Left lung (tissue), 4 donors: ENCODE measurements at regions not wholly inside any gene's neighbourhood (a gene's known extent, or its start where the extent isn't known, plus 50 kb on each side); places are given as distances from the start of the nearest gene placed in this dataset.

ENCODE experiments used
- ATAC-seq: fragments of 200-7000 bp; cut with Tn5 transposase; one replicate; pipeline ENCODE4 v1.9.1; 2020; ENCODE audit warnings: moderate library complexity
- DNase-seq, 4 donors: peaks; one replicate each; pipeline ENCODE4 v3.0.0-alpha.2; 2013 to 2020
- H3K27ac ChIP-seq, 2 donors: fragments of 200-600 bp; sonication (generic) in 1 of 2; one replicate each; pipeline versions ENCODE4 v1.5.0 to v1.8.0; 2020 to 2021
- H3K27me3 ChIP-seq, 2 donors: fragments of 200-600 bp; sonication (generic) in 1 of 2; one replicate each; pipeline versions ENCODE4 v1.5.0 to v1.8.0; 2020 to 2021
- H3K36me3 ChIP-seq, 2 donors: fragments of 200-600 bp; sonication (generic) in 1 of 2; one replicate each; pipeline versions ENCODE4 v1.5.0 to v1.8.0; 2020 to 2021
- H3K4me1 ChIP-seq, 2 donors: fragments of 200-600 bp; one replicate each; pipeline ENCODE4 v1.8.0; 2021
- H3K4me3 ChIP-seq, 2 donors: fragments of 200-600 bp; sonication (generic) in 1 of 2; one replicate each; pipeline versions ENCODE4 v1.5.0 to v1.8.0; 2020 to 2021; ENCODE audit warnings: mild to moderate bottlenecking in 1 of 2
- H3K9me3 ChIP-seq, 2 donors: fragments of 200-600 bp; sonication (generic) in 1 of 2; one replicate each; pipeline versions ENCODE4 v1.5.0 to v1.8.0; 2020 to 2021
- intact Hi-C, 2 donors: fragments of 100-400 bp; cut with DNase I; formaldehyde crosslinking; loops; one replicate each; pipeline versions ENCODE4 v1.11.2 to v1.14.2; 2022
- TF ChIP-seq, protein P1 (sequence below), 2 donors: fragments of 200-600 bp; sonication (generic) in 1 of 2; IDR thresholded peaks; one replicate each; pipeline versions ENCODE4 v1.5.0 to v1.8.0; 2021; ENCODE audit warnings: antibody characterized with exemption in 2 of 2
- donor health status: DM: no; HTN: yes; CAD: no.
- donor health status: DM: no; HTN: no; CAD: no.

DNA sequence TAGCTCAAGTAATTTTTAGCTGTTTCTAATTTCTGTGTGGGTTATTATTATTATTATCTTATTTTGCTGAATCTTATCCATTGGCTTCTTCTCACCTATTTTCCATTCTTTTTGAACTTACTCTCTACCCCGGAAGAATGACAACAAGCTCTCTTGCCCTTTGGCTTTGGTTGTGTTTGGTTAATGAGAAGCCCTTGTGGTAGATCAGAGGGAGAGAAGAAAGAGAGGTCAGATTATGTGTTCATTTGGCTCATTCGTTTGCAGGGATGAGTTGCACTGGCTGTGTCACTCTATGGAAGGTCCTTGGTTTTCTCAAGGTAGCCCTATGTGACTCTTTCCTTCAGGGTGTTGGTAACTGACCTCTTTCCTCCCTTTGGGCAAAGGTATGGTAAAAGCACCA, 391.9 kb downstream of the LMO4 start:
- TF ChIP-seq, protein P1, sequence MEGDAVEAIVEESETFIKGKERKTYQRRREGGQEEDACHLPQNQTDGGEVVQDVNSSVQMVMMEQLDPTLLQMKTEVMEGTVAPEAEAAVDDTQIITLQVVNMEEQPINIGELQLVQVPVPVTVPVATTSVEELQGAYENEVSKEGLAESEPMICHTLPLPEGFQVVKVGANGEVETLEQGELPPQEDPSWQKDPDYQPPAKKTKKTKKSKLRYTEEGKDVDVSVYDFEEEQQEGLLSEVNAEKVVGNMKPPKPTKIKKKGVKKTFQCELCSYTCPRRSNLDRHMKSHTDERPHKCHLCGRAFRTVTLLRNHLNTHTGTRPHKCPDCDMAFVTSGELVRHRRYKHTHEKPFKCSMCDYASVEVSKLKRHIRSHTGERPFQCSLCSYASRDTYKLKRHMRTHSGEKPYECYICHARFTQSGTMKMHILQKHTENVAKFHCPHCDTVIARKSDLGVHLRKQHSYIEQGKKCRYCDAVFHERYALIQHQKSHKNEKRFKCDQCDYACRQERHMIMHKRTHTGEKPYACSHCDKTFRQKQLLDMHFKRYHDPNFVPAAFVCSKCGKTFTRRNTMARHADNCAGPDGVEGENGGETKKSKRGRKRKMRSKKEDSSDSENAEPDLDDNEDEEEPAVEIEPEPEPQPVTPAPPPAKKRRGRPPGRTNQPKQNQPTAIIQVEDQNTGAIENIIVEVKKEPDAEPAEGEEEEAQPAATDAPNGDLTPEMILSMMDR (IDR thresholded peaks at IDR 0.05) = no peak
- Histone ChIP-seq H3K4me1 (no peaks in the 10 kb centered on the region), H3K27me3 (no peaks in the 10 kb centered on the region), H3K9me3 (no peaks in the 10 kb centered on the region), H3K4me3 (no peak overlapping the region), H3K36me3 (no peaks in the 10 kb centered on the region), H3K27ac (no peak overlapping the region)
- ATAC-seq = no peak
- no peak for DNase-seq
- intact Hi-C loops = no loop called here

DNA sequence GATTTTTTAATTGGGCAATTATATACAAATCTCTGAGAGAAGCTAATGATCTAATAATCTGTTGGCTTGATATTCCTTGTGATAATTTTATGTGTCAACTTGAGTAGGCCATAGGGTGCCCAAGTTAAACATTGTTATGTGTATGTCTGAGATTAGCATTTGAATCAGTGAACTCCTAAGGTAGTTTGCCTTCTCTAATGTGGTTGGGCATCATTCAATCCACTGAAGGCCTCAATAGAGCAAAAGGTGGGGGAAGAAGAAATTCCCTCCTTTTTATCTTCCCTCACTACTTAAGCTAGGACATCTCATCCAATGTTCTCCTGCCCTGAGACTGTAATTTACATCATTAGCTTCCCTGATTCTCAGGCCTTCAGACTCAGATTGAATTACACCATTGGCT, 394.5 kb downstream of the LMO4 start:
- Histone ChIP-seq H3K36me3 (no peaks in the 10 kb centered on the region), H3K27ac (no peak overlapping the region), H3K27me3 (no peaks in the 10 kb centered on the region), H3K4me1 (no peaks in the 10 kb centered on the region), H3K9me3 (no peaks in the 10 kb centered on the region), H3K4me3 (no peak overlapping the region)
- DNase-seq (no peak), ATAC-seq (no peak)
- intact Hi-C loops = no loop called here
- TF ChIP-seq, protein P1 (IDR thresholded peaks at IDR 0.05) = no peak

DNA sequence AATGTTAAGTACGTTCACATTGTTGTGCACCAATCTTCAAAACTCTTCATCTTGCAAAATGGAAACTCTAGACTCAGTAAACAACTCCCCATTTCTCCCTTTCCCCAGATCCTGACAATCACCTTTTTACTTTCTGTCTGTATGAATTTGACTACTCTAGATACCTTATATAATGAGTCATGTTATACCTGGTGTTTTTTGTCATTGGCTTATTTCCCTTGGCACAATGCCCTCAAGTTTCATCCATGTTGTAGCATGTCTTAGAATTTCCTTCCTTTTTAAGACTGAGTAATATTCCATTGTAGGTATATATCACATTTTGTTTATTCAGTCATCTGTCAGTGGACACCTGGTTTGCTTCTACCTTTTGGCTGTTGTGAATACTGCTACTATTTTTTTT, 399.5 kb downstream of the LMO4 start:
- intact Hi-C loops = no loop called here
- H3K4me1 ChIP-seq = no peaks in the 10 kb centered on the region
- DNase-seq (no peak), ATAC-seq (no peak)
- no peak overlapping the region for H3K4me3 ChIP-seq
- no peaks in the 10 kb centered on the region for H3K36me3 ChIP-seq
- no peaks in the 10 kb centered on the region for H3K9me3 ChIP-seq
- H3K27ac ChIP-seq = no peak overlapping the region
- no peaks in the 10 kb centered on the region for H3K27me3 ChIP-seq
- TF ChIP-seq, protein P1 (IDR thresholded peaks at IDR 0.05) = no peak

DNA sequence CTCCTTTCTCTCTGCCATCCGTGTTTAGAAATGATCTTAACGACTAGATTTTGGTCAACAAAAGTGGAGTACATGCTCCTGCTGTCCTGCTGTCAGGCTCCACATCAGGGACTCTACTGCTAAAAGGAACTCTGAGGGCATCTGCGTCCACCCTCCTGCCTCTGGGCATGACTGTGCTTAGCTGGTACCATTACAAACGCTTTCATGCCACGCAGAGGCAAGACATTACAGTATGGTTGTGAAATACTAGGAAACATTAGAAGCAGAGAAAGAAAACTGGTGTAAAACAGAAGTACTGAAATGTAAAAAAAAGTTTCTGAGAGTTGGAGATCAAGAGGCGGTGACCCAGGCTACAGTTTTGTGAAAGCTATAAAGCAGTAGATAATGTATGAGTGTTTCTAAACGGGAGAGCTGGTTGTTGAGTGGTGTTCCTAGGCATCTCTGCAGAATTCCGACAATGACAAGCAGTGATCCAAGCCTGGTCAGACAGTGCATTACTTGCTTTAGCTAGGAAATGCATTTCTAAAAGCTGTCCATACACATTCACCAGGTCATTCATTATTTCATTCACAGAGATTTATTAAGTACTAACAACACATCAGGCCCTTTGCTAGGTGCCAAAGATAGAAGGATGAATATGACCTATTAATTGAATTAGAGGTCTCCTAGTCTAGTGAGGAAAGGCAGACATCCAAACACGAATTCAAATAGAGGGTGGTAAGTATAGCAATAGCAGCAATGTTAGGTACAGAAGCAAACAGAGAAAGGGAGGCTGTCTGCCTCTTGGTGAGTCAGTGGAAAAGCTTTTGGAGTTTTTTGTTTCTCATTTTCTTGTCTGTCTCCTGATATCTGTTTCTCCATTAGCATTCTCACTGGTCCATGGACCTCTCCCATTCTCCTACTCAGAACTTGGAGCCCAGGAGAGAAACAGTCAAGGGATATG, 401.9 kb downstream of the LMO4 start:
- Histone ChIP-seq H3K4me3 (no peak overlapping the region), H3K4me1 (no peaks in the 10 kb centered on the region), H3K27ac (no peak overlapping the region), H3K9me3 (no peaks in the 10 kb centered on the region), H3K36me3 (no peaks in the 10 kb centered on the region), H3K27me3 (no peaks in the 10 kb centered on the region)
- TF ChIP-seq, protein P1 (IDR thresholded peaks at IDR 0.05) = no peak
- ATAC-seq (no peak), DNase-seq (no peak)
- intact Hi-C loops = no loop called here

DNA sequence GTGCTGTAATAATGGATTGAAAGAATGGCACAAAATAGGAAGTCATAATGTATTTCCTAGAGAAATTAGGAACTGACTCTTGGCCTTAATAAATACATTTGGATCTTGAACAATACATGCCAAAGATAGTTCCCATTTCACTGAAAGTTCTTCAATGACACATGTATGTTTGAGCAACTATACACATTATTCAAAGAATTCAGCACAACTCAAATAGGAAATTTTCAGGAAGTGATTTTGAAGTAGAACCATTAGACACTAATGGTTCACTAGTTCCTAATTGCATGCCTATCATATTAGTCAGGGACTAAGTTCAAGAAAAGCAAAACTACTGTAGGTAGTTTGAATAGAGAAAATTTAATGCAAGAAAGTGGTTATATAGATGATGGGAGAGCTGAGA, 404.7 kb downstream of the LMO4 start:
- ATAC-seq = no peak
- DNase-seq = no peak

More for the DNA sequence above, 404.7 kb downstream of the LMO4 start:
- H3K36me3 ChIP-seq = no peaks in the 10 kb centered on the region
- no peaks in the 10 kb centered on the region for H3K4me1 ChIP-seq
- no peak overlapping the region for H3K27ac ChIP-seq
- no peaks in the 10 kb centered on the region for H3K27me3 ChIP-seq
- no peak overlapping the region for H3K4me3 ChIP-seq
- intact Hi-C loops = no loop called here
- TF ChIP-seq, protein P1 (IDR thresholded peaks at IDR 0.05) = no peak
- no peaks in the 10 kb centered on the region for H3K9me3 ChIP-seq
